ENCODE measurements at regions not wholly inside any gene's neighbourhood (a gene's known extent, or its start where the extent isn't known, plus 50 kb on each side); places are given as distances from the start of the nearest gene placed in this dataset.

GRCh38 chr10:128990986-128991385, 476.1 kb upstream of the MGMT start:
- TF ChIP-seq, protein P1, sequence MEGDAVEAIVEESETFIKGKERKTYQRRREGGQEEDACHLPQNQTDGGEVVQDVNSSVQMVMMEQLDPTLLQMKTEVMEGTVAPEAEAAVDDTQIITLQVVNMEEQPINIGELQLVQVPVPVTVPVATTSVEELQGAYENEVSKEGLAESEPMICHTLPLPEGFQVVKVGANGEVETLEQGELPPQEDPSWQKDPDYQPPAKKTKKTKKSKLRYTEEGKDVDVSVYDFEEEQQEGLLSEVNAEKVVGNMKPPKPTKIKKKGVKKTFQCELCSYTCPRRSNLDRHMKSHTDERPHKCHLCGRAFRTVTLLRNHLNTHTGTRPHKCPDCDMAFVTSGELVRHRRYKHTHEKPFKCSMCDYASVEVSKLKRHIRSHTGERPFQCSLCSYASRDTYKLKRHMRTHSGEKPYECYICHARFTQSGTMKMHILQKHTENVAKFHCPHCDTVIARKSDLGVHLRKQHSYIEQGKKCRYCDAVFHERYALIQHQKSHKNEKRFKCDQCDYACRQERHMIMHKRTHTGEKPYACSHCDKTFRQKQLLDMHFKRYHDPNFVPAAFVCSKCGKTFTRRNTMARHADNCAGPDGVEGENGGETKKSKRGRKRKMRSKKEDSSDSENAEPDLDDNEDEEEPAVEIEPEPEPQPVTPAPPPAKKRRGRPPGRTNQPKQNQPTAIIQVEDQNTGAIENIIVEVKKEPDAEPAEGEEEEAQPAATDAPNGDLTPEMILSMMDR (IDR thresholded peaks at IDR 0.05 in 2 of 3, conservative IDR thresholded peaks at IDR 0.05 in 1 of 3; ENCODE audit: insufficient read depth in 2 of 3, low read depth in 1 of 3, low read length in 3 of 3) = no peak
- TF ChIP-seq, protein P2, sequence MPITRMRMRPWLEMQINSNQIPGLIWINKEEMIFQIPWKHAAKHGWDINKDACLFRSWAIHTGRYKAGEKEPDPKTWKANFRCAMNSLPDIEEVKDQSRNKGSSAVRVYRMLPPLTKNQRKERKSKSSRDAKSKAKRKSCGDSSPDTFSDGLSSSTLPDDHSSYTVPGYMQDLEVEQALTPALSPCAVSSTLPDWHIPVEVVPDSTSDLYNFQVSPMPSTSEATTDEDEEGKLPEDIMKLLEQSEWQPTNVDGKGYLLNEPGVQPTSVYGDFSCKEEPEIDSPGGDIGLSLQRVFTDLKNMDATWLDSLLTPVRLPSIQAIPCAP (CRISPR knock-in tag; IDR thresholded peaks at IDR 0.05; ENCODE audit: borderline replicate concordance) = no peak

Data from K562 (cell line).